ENCODE measurements at regions not wholly inside any gene's neighbourhood (a gene's known extent, or its start where the extent isn't known, plus 50 kb on each side); places are given as distances from the start of the nearest gene placed in this dataset.

DNA sequence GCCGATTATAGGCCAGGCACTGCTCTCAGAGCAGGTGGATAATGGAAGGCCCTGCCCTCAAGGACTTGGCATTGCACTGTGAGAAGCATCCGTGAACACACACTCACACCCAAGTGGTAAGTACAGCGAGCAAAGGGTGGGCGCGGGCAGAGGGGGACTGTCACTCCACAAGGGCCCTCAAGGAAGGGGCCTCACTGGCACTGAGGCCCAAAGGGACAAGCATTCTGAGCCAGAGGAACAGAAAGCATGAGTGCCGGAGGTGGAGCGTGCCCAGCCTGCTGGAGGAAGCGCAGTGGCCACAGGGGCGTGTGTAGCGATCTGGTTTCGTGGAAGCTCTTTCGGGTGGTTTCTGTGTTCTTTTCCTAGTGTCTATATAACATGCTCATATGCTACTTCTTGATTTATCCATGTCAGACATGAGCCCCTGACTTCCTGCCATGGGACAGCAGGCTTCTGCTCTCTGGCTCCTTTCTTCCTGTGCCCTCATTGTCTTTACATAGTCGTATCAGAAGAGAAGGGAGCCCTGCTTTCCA lies 132.7 kb upstream of the ASB18 start:
- no peak for TF ChIP-seq EZH2phosphoT487 (conservative IDR thresholded peaks at IDR 0.05; ENCODE audit: low read length)
- TF ChIP-seq, protein P1, sequence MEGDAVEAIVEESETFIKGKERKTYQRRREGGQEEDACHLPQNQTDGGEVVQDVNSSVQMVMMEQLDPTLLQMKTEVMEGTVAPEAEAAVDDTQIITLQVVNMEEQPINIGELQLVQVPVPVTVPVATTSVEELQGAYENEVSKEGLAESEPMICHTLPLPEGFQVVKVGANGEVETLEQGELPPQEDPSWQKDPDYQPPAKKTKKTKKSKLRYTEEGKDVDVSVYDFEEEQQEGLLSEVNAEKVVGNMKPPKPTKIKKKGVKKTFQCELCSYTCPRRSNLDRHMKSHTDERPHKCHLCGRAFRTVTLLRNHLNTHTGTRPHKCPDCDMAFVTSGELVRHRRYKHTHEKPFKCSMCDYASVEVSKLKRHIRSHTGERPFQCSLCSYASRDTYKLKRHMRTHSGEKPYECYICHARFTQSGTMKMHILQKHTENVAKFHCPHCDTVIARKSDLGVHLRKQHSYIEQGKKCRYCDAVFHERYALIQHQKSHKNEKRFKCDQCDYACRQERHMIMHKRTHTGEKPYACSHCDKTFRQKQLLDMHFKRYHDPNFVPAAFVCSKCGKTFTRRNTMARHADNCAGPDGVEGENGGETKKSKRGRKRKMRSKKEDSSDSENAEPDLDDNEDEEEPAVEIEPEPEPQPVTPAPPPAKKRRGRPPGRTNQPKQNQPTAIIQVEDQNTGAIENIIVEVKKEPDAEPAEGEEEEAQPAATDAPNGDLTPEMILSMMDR (IDR thresholded peaks at IDR 0.05; ENCODE audit: insufficient read depth, low read length, poor library complexity, severe bottlenecking), result no peak
- H3K79me2 ChIP-seq (ENCODE audit: insufficient read depth, low read length), result no peaks in the 10 kb centered on the region

DNA sequence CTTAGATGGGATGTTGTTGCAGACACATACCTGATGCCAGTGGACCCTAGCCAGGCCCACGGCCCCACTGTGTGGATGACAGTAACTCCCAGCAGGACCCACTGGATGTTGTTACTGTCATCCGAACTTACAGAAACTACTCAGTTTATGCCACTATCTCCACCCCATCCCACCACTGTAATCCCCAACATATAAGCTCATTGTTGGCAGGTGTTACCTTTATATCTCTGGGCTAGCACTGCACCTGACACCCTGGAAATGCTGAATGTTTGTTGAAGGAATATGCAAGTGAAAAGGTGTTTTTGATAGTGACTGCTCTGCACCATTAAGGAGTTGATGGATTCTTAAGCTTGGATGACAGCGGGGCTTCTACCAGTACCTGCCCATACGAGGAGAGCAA lies 133.5 kb upstream of the ASB18 start:
- Histone ChIP-seq H2AFZ (ENCODE audit: low read depth, low read length, severe bottlenecking) (no peak overlapping the region), H3K9me3 (ENCODE audit: insufficient read depth, low read length) (no peaks in the 10 kb centered on the region), H3K27me3 (ENCODE audit: low read length) (no peaks in the 10 kb centered on the region), H3K4me2 (ENCODE audit: low read depth, low read length, poor library complexity, severe bottlenecking) (no peak overlapping the region), H3K4me3 (ENCODE audit: insufficient read depth, low read length, poor library complexity, severe bottlenecking) (no peak overlapping the region), H3K36me3 (ENCODE audit: low read length) (no peaks in the 10 kb centered on the region), H3K9me2 (replicated peaks; ENCODE audit: insufficient read depth, low read length) (no peaks in the 10 kb centered on the region), H3K79me2 (ENCODE audit: insufficient read depth, low read length) (no peaks in the 10 kb centered on the region), H4K20me1 (ENCODE audit: low read depth, low read length) (no peaks in the 10 kb centered on the region), H3K9ac (ENCODE audit: low read length) (no peak overlapping the region), H3K27ac (ENCODE audit: low read depth, low read length) (no peak overlapping the region), H3F3A (ENCODE audit: insufficient read depth) (no peaks in the 10 kb centered on the region)
- TF ChIP-seq, protein P1 (IDR thresholded peaks at IDR 0.05; ENCODE audit: insufficient read depth, low read length, poor library complexity, severe bottlenecking), result no peak
- no peak for TF ChIP-seq EZH2phosphoT487 (conservative IDR thresholded peaks at IDR 0.05; ENCODE audit: low read length)

More for the DNA sequence above, 132.7 kb upstream of the ASB18 start:
- Histone ChIP-seq H3F3A (ENCODE audit: insufficient read depth) (no peaks in the 10 kb centered on the region), H2AFZ (ENCODE audit: low read depth, low read length, severe bottlenecking) (no peak overlapping the region), H3K27me3 (ENCODE audit: low read length) (no peaks in the 10 kb centered on the region), H3K27ac (ENCODE audit: low read depth, low read length) (no peak overlapping the region), H3K4me3 (ENCODE audit: insufficient read depth, low read length, poor library complexity, severe bottlenecking) (no peak overlapping the region), H3K4me2 (ENCODE audit: low read depth, low read length, poor library complexity, severe bottlenecking) (no peak overlapping the region), H4K20me1 (ENCODE audit: low read depth, low read length) (no peaks in the 10 kb centered on the region), H3K9me3 (ENCODE audit: insufficient read depth, low read length) (no peaks in the 10 kb centered on the region), H3K9me2 (replicated peaks; ENCODE audit: insufficient read depth, low read length) (no peaks in the 10 kb centered on the region), H3K36me3 (ENCODE audit: low read length) (no peaks in the 10 kb centered on the region), H3K9ac (ENCODE audit: low read length) (no peak overlapping the region)

DNA sequence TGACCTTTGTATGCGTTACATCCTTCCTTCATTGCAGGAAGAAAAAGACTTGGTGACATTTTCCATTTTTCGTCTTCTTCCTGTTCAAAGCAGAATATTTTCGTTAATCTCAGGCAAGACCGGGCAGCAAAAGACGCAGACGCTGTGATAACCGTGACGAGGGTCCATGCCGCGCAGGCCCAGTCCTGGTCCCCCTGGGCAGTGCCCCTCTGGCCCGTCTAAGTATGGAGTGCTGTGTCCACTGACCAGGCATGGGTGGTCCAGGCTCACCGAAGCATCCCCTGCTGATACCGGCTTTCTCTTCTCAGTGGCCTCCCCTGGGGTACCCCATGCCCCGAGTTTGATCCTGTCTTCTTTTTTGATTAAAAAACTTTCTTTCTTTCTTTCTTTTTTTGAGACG lies 135.2 kb upstream of the ASB18 start:
- Histone ChIP-seq H3K4me2 (ENCODE audit: low read depth, low read length, poor library complexity, severe bottlenecking) (no peak overlapping the region), H3K79me2 (ENCODE audit: insufficient read depth, low read length) (no peaks in the 10 kb centered on the region), H3K27me3 (ENCODE audit: low read length) (no peaks in the 10 kb centered on the region), H3K9ac (ENCODE audit: low read length) (no peak overlapping the region), H3K27ac (ENCODE audit: low read depth, low read length) (no peak overlapping the region), H3K36me3 (ENCODE audit: low read length) (no peaks in the 10 kb centered on the region), H4K20me1 (ENCODE audit: low read depth, low read length) (no peaks in the 10 kb centered on the region), H3K4me3 (ENCODE audit: insufficient read depth, low read length, poor library complexity, severe bottlenecking) (no peak overlapping the region), H3K9me2 (replicated peaks; ENCODE audit: insufficient read depth, low read length) (no peaks in the 10 kb centered on the region), H3K9me3 (ENCODE audit: insufficient read depth, low read length) (no peaks in the 10 kb centered on the region), H2AFZ (ENCODE audit: low read depth, low read length, severe bottlenecking) (no peak overlapping the region), H3F3A (ENCODE audit: insufficient read depth) (no peaks in the 10 kb centered on the region)
- TF ChIP-seq EZH2phosphoT487 (conservative IDR thresholded peaks at IDR 0.05; ENCODE audit: low read length), result no peak
- TF ChIP-seq, protein P1 (IDR thresholded peaks at IDR 0.05; ENCODE audit: insufficient read depth, low read length, poor library complexity, severe bottlenecking), result no peak
